ENCODE measurements at regions not wholly inside any gene's neighbourhood (a gene's known extent, or its start where the extent isn't known, plus 50 kb on each side); places are given as distances from the start of the nearest gene placed in this dataset.

- peaks cover 13 to 38% of the 10 kb centered on the region in 2 donors for H3K4me1 ChIP-seq (ENCODE audit: control insufficient read depth in 2 of 2, insufficient read depth in 1 of 2, low read depth in 1 of 2, low read length in 2 of 2)
- no peaks in the 10 kb centered on the region for H3K79me1 ChIP-seq (ENCODE audit: low read depth, low read length)
- H2AFZ ChIP-seq (ENCODE audit: low read length): no peak overlapping the region
- H3K18ac ChIP-seq (ENCODE audit: low read length): peak overlapping the region; percentile 11
- no peak overlapping the region for H3K4me3 ChIP-seq (ENCODE audit: low read length in 2 of 2)
- H2BK120ac ChIP-seq (ENCODE audit: low read depth, low read length): no peak overlapping the region
- H2BK15ac ChIP-seq (ENCODE audit: low read length): no peak overlapping the region
- H3K9ac ChIP-seq (ENCODE audit: low read depth, low read length, poor library complexity): no peak overlapping the region
- H4K8ac ChIP-seq (ENCODE audit: low read depth, low read length): no peak overlapping the region
- no peaks in the 10 kb centered on the region for H3K36me3 ChIP-seq (replicated peaks in 1 of 2; ENCODE audit: control insufficient read depth in 2 of 2, insufficient read depth in 2 of 2, low read length in 2 of 2)
- no peak overlapping the region for H2AK5ac ChIP-seq (ENCODE audit: low read depth, low read length)
- no peak overlapping the region for H3K14ac ChIP-seq (ENCODE audit: low read length)
- no peaks in the 10 kb centered on the region for H3K9me3 ChIP-seq (replicated peaks in 1 of 2; ENCODE audit: control insufficient read depth in 2 of 2, insufficient read depth in 1 of 2, low read depth in 1 of 2, low read length in 2 of 2)
- no peak for DNase-seq (ENCODE audit: low spot score)
- H4K91ac ChIP-seq (ENCODE audit: low read depth, low read length, poor library complexity): no peak overlapping the region
- H2BK12ac ChIP-seq (ENCODE audit: low read length): no peak overlapping the region
- H3K23ac ChIP-seq (ENCODE audit: low read depth, low read length, poor library complexity): no peak overlapping the region
- H3K27ac ChIP-seq (replicated peaks; ENCODE audit: low read length): no peak overlapping the region
- WGBS, 2 donors (ENCODE audit: extremely low coverage in 2 of 2, insufficient read length in 2 of 2, insufficient replicate concordance in 1 of 2): no CpG with 5 or more reads among the region's 3 CpGs
- no peak overlapping the region for H2BK5ac ChIP-seq (ENCODE audit: low read length)
- no peak overlapping the region for H3K4me2 ChIP-seq (ENCODE audit: insufficient read depth, low read length, poor library complexity, severe bottlenecking)
- no peak overlapping the region for H3K4ac ChIP-seq (ENCODE audit: low read length)
- no peaks in the 10 kb centered on the region for H3K27me3 ChIP-seq (ENCODE audit: control insufficient read depth in 3 of 3, insufficient read depth in 3 of 3, low read depth in 1 of 3, low read length in 3 of 3)
These were observed 218.0 kb upstream of the E2F8 start for GRCh38 chr11:19458721-19459120.

GRCh38 chr11:19458231-19458630 is 217.5 kb upstream of the E2F8 start:
- Histone ChIP-seq H4K8ac (ENCODE audit: low read depth, low read length) (no peak overlapping the region), H3K4me3 (ENCODE audit: low read length in 2 of 2) (no peak overlapping the region), H2BK12ac (ENCODE audit: low read length) (no peak overlapping the region), H3K23ac (ENCODE audit: low read depth, low read length, poor library complexity) (no peak overlapping the region), H2BK15ac (ENCODE audit: low read length) (no peak overlapping the region), H3K4me1 (ENCODE audit: control insufficient read depth in 2 of 2, insufficient read depth in 1 of 2, low read depth in 1 of 2, low read length in 2 of 2) (peaks cover 10 to 43% of the 10 kb centered on the region in 2 donors), H3K9ac (ENCODE audit: low read depth, low read length, poor library complexity) (no peak overlapping the region), H2AK5ac (ENCODE audit: low read depth, low read length) (no peak overlapping the region), H2AFZ (ENCODE audit: low read length) (no peak overlapping the region), H3K9me3 (replicated peaks in 1 of 2; ENCODE audit: control insufficient read depth in 2 of 2, insufficient read depth in 1 of 2, low read depth in 1 of 2, low read length in 2 of 2) (no peaks in the 10 kb centered on the region), H3K4me2 (ENCODE audit: insufficient read depth, low read length, poor library complexity, severe bottlenecking) (no peak overlapping the region), H3K27me3 (ENCODE audit: control insufficient read depth in 3 of 3, insufficient read depth in 3 of 3, low read depth in 1 of 3, low read length in 3 of 3) (no peaks in the 10 kb centered on the region), H3K18ac (ENCODE audit: low read length) (peak overlapping the region; percentile 49), H3K4ac (ENCODE audit: low read length) (no peak overlapping the region), H2BK120ac (ENCODE audit: low read depth, low read length) (no peak overlapping the region), H3K36me3 (replicated peaks in 1 of 2; ENCODE audit: control insufficient read depth in 2 of 2, insufficient read depth in 2 of 2, low read length in 2 of 2) (no peaks in the 10 kb centered on the region), H3K14ac (ENCODE audit: low read length) (no peak overlapping the region), H4K91ac (ENCODE audit: low read depth, low read length, poor library complexity) (no peak overlapping the region), H2BK5ac (ENCODE audit: low read length) (no peak overlapping the region), H3K27ac (replicated peaks; ENCODE audit: low read length) (no peak overlapping the region), H3K79me1 (ENCODE audit: low read depth, low read length) (no peaks in the 10 kb centered on the region)
- WGBS, 2 donors (ENCODE audit: extremely low coverage in 2 of 2, insufficient read length in 2 of 2, insufficient replicate concordance in 1 of 2): no CpG with 5 or more reads among the region's 2 CpGs
- DNase-seq (ENCODE audit: low spot score): no peak

- Histone ChIP-seq H3K4me3 (ENCODE audit: low read length in 2 of 2) (no peak overlapping the region), H3K4me1 (ENCODE audit: control insufficient read depth in 2 of 2, insufficient read depth in 1 of 2, low read depth in 1 of 2, low read length in 2 of 2) (peaks cover 10 to 44% of the 10 kb centered on the region in 2 donors), H3K9ac (ENCODE audit: low read depth, low read length, poor library complexity) (no peak overlapping the region), H3K27me3 (ENCODE audit: control insufficient read depth in 3 of 3, insufficient read depth in 3 of 3, low read depth in 1 of 3, low read length in 3 of 3) (no peaks in the 10 kb centered on the region), H3K27ac (replicated peaks; ENCODE audit: low read length) (no peak overlapping the region), H4K91ac (ENCODE audit: low read depth, low read length, poor library complexity) (no peak overlapping the region), H3K36me3 (replicated peaks in 1 of 2; ENCODE audit: control insufficient read depth in 2 of 2, insufficient read depth in 2 of 2, low read length in 2 of 2) (no peaks in the 10 kb centered on the region), H3K4ac (ENCODE audit: low read length) (no peak overlapping the region), H2BK12ac (ENCODE audit: low read length) (no peak overlapping the region), H3K14ac (ENCODE audit: low read length) (no peak overlapping the region), H2AK5ac (ENCODE audit: low read depth, low read length) (no peak overlapping the region), H3K23ac (ENCODE audit: low read depth, low read length, poor library complexity) (no peak overlapping the region), H3K18ac (ENCODE audit: low read length) (no peak overlapping the region), H4K8ac (ENCODE audit: low read depth, low read length) (no peak overlapping the region), H2BK15ac (ENCODE audit: low read length) (no peak overlapping the region), H2BK5ac (ENCODE audit: low read length) (no peak overlapping the region), H3K79me1 (ENCODE audit: low read depth, low read length) (no peaks in the 10 kb centered on the region), H2BK120ac (ENCODE audit: low read depth, low read length) (no peak overlapping the region), H3K4me2 (ENCODE audit: insufficient read depth, low read length, poor library complexity, severe bottlenecking) (no peak overlapping the region), H2AFZ (ENCODE audit: low read length) (no peak overlapping the region), H3K9me3 (replicated peaks in 1 of 2; ENCODE audit: control insufficient read depth in 2 of 2, insufficient read depth in 1 of 2, low read depth in 1 of 2, low read length in 2 of 2) (no peaks in the 10 kb centered on the region)
- no CpG with 5 or more reads among the region's 4 CpGs for WGBS, 2 donors (ENCODE audit: extremely low coverage in 2 of 2, insufficient read length in 2 of 2, insufficient replicate concordance in 1 of 2)
- DNase-seq (ENCODE audit: low spot score): no peak
These were observed 215.0 kb upstream of the E2F8 start for GRCh38 chr11:19455731-19456130.

GRCh38 chr11:19453651-19454257 is 213.0 kb upstream of the E2F8 start:
- no peak overlapping the region for H3K27ac ChIP-seq (replicated peaks; ENCODE audit: low read length)
- H2BK5ac ChIP-seq (ENCODE audit: low read length): no peak overlapping the region
- H3K9me3 ChIP-seq (replicated peaks in 1 of 2; ENCODE audit: control insufficient read depth in 2 of 2, insufficient read depth in 1 of 2, low read depth in 1 of 2, low read length in 2 of 2): no peaks in the 10 kb centered on the region
- H4K8ac ChIP-seq (ENCODE audit: low read depth, low read length): no peak overlapping the region
- no peak overlapping the region for H2AK5ac ChIP-seq (ENCODE audit: low read depth, low read length)
- WGBS, 2 donors (ENCODE audit: extremely low coverage in 2 of 2, insufficient read length in 2 of 2, insufficient replicate concordance in 1 of 2): no CpG with 5 or more reads among the region's 9 CpGs
- no peak overlapping the region for H3K23ac ChIP-seq (ENCODE audit: low read depth, low read length, poor library complexity)
- H3K4me2 ChIP-seq (ENCODE audit: insufficient read depth, low read length, poor library complexity, severe bottlenecking): no peak overlapping the region
- H3K14ac ChIP-seq (ENCODE audit: low read length): no peak overlapping the region
- H3K18ac ChIP-seq (ENCODE audit: low read length): no peak overlapping the region
- H3K9ac ChIP-seq (ENCODE audit: low read depth, low read length, poor library complexity): no peak overlapping the region
- H2BK12ac ChIP-seq (ENCODE audit: low read length): no peak overlapping the region
- H3K4me3 ChIP-seq (ENCODE audit: low read length in 2 of 2): no peak overlapping the region
- H2BK15ac ChIP-seq (ENCODE audit: low read length): no peak overlapping the region
- no peaks in the 10 kb centered on the region for H3K79me1 ChIP-seq (ENCODE audit: low read depth, low read length)
- no peaks in the 10 kb centered on the region for H3K27me3 ChIP-seq (ENCODE audit: control insufficient read depth in 3 of 3, insufficient read depth in 3 of 3, low read depth in 1 of 3, low read length in 3 of 3)
- no peak overlapping the region for H4K91ac ChIP-seq (ENCODE audit: low read depth, low read length, poor library complexity)
- no peak overlapping the region for H2BK120ac ChIP-seq (ENCODE audit: low read depth, low read length)
- H3K36me3 ChIP-seq (replicated peaks in 1 of 2; ENCODE audit: control insufficient read depth in 2 of 2, insufficient read depth in 2 of 2, low read length in 2 of 2): no peaks in the 10 kb centered on the region
- H2AFZ ChIP-seq (ENCODE audit: low read length): peak overlapping the region; percentile 69
- H3K4me1 ChIP-seq (ENCODE audit: control insufficient read depth in 2 of 2, insufficient read depth in 1 of 2, low read depth in 1 of 2, low read length in 2 of 2): peaks cover 10 to 44% of the 10 kb centered on the region in 2 donors
- no peak overlapping the region for H3K4ac ChIP-seq (ENCODE audit: low read length)
- no peak for DNase-seq (ENCODE audit: low spot score)

All from neuronal stem cell (in vitro differentiated cells).